C4-2B (cell line): ENCODE measurements at regions not wholly inside any gene's neighbourhood (a gene's known extent, or its start where the extent isn't known, plus 50 kb on each side); places are given as distances from the start of the nearest gene placed in this dataset.

Experiments used
- ZFX ChIP-seq: fragments of 450-650 bp; IDR thresholded peaks from 2 replicates; pipeline ENCODE4 v1.6.1; 2017
- TF ChIP-seq, protein P1 (sequence below): fragments of 450-650 bp; conservative IDR thresholded peaks from 2 replicates; pipeline ENCODE4 v1.5.1; 2017; ENCODE audit warnings: mild to moderate bottlenecking

DNA sequence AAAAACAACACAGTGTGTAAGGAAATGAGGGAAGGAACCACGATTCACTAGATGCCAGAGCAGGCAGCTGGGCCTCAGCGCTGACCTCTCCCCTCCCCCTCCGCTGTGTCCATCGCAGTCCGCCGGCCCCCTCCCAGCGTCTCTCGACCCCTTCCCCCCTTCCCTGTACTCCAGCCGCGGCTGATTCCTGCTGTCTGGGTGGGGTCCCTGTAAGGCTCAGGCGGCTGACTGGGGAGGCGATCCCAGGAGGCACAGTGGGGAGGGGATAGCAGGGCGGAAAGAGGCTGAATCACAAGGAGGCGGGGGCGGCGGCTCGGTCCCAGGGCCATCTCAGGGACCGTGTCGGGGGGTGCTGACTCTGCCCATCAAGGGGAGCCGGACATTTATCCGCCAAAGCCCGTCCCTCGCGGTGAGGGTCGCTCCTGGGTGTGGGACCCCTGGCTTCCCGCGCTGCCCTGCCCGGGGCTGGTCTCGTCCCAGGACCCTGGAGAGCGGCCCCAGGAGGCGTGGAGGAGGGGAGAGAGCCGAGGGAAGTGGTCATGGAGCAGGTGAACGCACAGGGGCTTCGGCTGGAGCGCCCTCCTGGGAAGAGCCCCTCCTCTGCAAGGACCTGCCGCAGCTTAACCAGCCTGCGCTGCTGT lies 241.9 kb downstream of the PTPRU start:
- TF ChIP-seq, protein P1, sequence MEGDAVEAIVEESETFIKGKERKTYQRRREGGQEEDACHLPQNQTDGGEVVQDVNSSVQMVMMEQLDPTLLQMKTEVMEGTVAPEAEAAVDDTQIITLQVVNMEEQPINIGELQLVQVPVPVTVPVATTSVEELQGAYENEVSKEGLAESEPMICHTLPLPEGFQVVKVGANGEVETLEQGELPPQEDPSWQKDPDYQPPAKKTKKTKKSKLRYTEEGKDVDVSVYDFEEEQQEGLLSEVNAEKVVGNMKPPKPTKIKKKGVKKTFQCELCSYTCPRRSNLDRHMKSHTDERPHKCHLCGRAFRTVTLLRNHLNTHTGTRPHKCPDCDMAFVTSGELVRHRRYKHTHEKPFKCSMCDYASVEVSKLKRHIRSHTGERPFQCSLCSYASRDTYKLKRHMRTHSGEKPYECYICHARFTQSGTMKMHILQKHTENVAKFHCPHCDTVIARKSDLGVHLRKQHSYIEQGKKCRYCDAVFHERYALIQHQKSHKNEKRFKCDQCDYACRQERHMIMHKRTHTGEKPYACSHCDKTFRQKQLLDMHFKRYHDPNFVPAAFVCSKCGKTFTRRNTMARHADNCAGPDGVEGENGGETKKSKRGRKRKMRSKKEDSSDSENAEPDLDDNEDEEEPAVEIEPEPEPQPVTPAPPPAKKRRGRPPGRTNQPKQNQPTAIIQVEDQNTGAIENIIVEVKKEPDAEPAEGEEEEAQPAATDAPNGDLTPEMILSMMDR, result no peak
- TF ChIP-seq ZFX, result no peak
